GM18909 (cell line): ENCODE measurements at regions not wholly inside any gene's neighbourhood (a gene's known extent, or its start where the extent isn't known, plus 50 kb on each side); places are given as distances from the start of the nearest gene placed in this dataset.
"Not testable (repeated sequence)": the region's sequence is repeated elsewhere in the genome, so short reads cannot be mapped to it uniquely, and the experiment has no call there.

ENCODE experiments used
- ATAC-seq: cut with Tn5 transposase; IDR thresholded peaks from one replicate; pipeline ENCODE4 v1.9.1; 2021; ENCODE audit warnings: mild to moderate bottlenecking; ENCODE audit not compliant: unreplicated experiment, poor library complexity

- no peak for ATAC-seq
Observed at GRCh38 chr5:102068870-102069269, 227.2 kb downstream of the SLCO4C1 start.

GRCh38 chr5:102049517-102049916, 246.6 kb downstream of the SLCO4C1 start:
- no peak for ATAC-seq

DNA sequence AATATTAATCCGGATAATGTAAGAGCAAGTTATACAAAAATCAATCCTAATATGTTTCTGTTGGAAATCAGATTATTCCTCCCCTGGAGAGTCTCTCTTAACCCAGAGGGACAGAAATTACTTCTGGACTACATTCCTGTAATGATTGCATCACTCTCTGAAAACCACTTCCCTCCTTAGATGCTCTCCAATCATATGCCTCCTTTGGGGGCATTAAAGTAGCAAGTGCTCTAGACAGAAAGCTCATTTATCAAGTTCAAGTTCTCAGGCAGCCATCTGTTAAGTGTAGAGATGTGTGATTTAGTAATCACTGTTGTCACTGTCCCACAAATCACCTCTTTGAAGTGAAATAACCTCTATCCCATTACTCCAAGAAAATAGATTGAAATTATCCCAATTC, 247.1 kb downstream of the SLCO4C1 start:
- no peak for ATAC-seq

GRCh38 chr5:102047073-102047472, 249.0 kb downstream of the SLCO4C1 start:
- ATAC-seq, result not testable (repeated sequence)

GRCh38 chr5:102040326-102040725, 255.8 kb downstream of the SLCO4C1 start:
- ATAC-seq, result no peak

GRCh38 chr5:102036927-102037326, 259.2 kb downstream of the SLCO4C1 start:
- no peak for ATAC-seq

DNA sequence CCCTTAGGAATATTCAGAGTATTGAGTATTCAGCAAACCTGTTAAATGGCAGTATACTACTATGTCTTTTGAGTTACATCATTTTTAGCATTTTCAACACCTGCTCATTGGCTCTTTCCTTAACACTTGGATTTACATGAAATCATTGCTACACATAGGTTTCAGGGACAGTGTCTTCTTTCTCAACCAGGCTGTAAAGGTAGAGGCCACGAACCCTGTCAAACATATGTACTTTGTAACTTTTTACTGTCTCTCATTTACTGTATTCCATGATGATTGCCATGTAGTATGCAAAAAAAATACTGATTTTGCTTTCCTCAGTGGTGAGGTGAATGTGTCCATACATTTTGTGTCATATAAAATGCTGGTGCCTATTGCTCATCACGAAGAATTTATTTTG, 264.4 kb downstream of the SLCO4C1 start:
- no peak for ATAC-seq

DNA sequence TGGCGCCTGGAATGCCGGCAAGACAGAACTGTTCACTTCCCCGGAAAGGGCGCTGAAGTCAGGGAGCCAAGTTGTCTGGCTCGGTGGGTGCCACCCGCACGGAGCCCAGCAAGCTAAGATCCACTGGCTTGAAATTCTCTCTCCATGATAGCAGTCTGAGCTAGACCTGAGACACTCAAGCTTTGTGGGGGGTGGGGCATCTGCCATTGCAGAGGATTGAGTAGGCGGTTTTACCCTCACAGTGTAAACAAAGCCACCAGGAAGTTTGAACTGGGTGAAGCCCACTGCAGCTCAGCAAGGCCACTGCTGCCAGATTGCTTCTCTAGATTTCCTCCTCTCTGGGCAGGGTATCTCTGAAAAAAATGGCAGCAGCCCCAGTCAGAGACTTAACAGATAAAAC, 277.4 kb downstream of the SLCO4C1 start:
- no peak for ATAC-seq

- ATAC-seq, result no peak
Observed at GRCh38 chr5:102018279-102018678, 277.8 kb downstream of the SLCO4C1 start.

- ATAC-seq, result no peak
Observed at GRCh38 chr5:102014371-102014770, 281.7 kb downstream of the SLCO4C1 start.

GRCh38 chr5:102010644-102011043, 285.4 kb downstream of the SLCO4C1 start:
- no peak for ATAC-seq

- ATAC-seq, result no peak
Observed at GRCh38 chr5:101997235-101997634, 298.8 kb downstream of the SLCO4C1 start.

DNA sequence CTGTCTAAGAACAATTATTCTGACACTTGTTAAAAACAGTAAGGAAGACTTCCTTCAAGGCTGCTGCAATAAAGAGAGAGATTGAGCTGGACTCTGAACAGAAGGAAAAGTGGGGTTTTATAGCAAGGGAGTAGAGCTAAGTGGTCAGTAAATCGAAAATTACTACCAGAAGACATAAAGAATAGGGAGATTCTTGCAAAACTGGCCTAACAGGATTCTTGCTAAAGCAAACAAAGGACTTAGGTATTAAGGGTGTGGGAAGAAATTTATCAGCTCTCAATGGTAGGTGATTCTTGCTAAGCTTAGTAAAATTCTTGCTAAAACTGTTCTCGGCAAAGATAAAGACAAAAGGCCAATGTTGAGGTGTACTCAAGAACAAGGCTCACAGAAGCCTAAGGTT, 300.5 kb downstream of the SLCO4C1 start:
- ATAC-seq, result no peak

- ATAC-seq, result no peak
Observed at GRCh38 chr5:101991486-101991885, 304.6 kb downstream of the SLCO4C1 start.

GRCh38 chr5:101989659-101990058, 306.4 kb downstream of the SLCO4C1 start:
- no peak for ATAC-seq

- ATAC-seq, result peak; percentile 96
Observed at GRCh38 chr5:101977729-101978345, 318.2 kb downstream of the SLCO4C1 start.

- no peak for ATAC-seq
Observed at GRCh38 chr5:101976933-101977332, 319.2 kb downstream of the SLCO4C1 start.

- no peak for ATAC-seq
Observed at GRCh38 chr5:101969742-101970141, 326.3 kb downstream of the SLCO4C1 start.

- ATAC-seq, result no peak
Observed at GRCh38 chr5:101966476-101966875, 329.6 kb downstream of the SLCO4C1 start.

- no peak for ATAC-seq
Observed at GRCh38 chr5:101955891-101956290, 340.2 kb downstream of the SLCO4C1 start.

DNA sequence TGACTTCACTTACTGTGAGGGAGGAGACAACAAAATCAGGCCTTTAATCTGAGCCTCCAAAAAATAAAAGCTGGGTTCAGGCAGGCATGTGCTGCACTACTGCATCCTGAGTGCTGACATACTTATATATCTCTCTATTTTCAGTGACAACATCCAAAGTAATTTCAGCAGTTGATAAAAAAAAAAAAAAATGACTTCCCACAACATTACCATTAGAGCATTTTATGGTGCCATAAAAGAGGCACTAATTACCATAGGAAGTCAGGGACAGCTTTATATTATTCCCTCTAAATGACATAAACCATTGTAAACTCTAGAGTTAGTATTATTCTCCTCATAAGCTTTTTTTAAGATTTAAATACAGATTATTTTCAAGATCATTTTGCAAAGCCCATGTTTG, 346.1 kb downstream of the SLCO4C1 start:
- no peak for ATAC-seq

- no peak for ATAC-seq
Observed at GRCh38 chr5:101948615-101949014, 347.5 kb downstream of the SLCO4C1 start.

GRCh38 chr5:101943784-101944183, 352.3 kb downstream of the SLCO4C1 start:
- ATAC-seq, result no peak
